ENCODE measurements at regions not wholly inside any gene's neighbourhood (a gene's known extent, or its start where the extent isn't known, plus 50 kb on each side); places are given as distances from the start of the nearest gene placed in this dataset.

DNA sequence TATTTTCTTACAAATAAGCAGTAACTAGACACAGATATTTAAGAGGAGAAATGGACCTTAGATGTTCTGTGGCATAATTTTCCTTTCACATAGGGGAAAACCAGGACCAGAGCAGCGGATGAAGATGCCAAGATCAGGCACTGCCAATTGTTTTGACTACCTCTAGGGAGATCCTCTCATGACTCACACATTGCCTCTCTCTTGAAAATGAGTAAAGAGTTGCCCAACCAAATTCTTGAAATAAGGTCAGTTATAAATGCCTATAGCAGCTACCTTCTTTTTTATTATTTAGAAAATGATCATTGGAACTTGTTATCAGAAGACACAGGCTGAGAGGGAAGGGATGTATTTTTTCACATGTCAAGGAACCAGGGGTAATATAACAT lies 263.4 kb upstream of the PLEKHG7 start:
- Histone ChIP-seq H3K27ac (ENCODE audit: low read depth, low read length) (no peak overlapping the region), H3K36me3 (ENCODE audit: control insufficient read depth in 1 of 2, insufficient read depth in 2 of 2, low read length in 2 of 2) (no peaks in the 10 kb centered on the region), H3K27me3 (ENCODE audit: control insufficient read depth in 1 of 2, insufficient read depth in 2 of 2, low read length in 2 of 2) (no peaks in the 10 kb centered on the region), H3K9ac (ENCODE audit: low read depth in 1 of 2, low read length in 2 of 2) (no peak overlapping the region), H3K4me1 (ENCODE audit: control insufficient read depth in 1 of 2, insufficient read depth in 2 of 2, low read length in 2 of 2) (peaks cover 0 to 15% of the 10 kb centered on the region in 2 donors), H3K4me3 (ENCODE audit: low read depth in 1 of 2, low read length in 2 of 2) (no peak overlapping the region), H3K9me3 (ENCODE audit: control insufficient read depth in 1 of 2, low read length in 2 of 2) (no peaks in the 10 kb centered on the region)

DNA sequence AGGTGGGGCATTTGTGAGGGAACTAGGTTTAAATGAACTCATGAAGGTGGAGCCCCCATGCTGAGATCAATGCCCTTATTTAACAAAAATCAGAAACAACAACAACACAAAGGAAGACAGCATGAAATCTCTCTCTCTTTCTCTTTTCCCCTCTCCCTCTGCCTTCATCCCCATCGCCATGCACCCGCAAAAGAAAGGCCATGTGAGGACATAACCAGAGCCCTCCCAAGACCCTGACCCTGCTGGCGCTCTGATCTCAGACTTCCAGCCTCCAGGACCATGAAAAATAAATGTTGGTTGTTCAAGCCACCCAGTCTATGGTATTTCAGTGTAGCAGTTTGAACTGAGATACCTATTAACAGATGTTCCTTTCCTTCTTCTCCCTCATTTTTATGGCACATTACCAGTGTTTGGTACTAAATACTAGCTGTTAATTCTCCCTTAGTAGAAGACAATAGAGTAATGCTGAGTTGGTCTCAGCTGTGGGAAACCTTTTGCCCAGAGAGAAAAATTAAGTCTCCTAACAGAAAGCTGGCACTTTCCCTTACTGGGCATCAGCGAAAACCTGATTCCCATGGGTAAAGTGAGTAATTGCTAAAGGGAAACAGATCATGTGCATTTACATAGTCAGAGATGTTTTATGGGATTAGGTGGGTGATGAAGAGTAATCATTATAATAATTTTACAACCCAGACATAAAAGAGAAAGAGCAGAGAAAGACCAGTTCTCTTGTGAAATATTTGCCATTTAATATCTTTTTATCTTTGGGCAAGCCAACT lies 264.0 kb upstream of the PLEKHG7 start:
- Histone ChIP-seq H3K27me3 (ENCODE audit: control insufficient read depth in 1 of 2, insufficient read depth in 2 of 2, low read length in 2 of 2) (no peaks in the 10 kb centered on the region), H3K4me3 (ENCODE audit: low read depth in 1 of 2, low read length in 2 of 2) (no peak overlapping the region), H3K9me3 (ENCODE audit: control insufficient read depth in 1 of 2, low read length in 2 of 2) (no peaks in the 10 kb centered on the region), H3K36me3 (ENCODE audit: control insufficient read depth in 1 of 2, insufficient read depth in 2 of 2, low read length in 2 of 2) (no peaks in the 10 kb centered on the region), H3K9ac (ENCODE audit: low read depth in 1 of 2, low read length in 2 of 2) (no peak overlapping the region), H3K4me1 (ENCODE audit: control insufficient read depth in 1 of 2, insufficient read depth in 2 of 2, low read length in 2 of 2) (peaks cover 0 to 15% of the 10 kb centered on the region in 2 donors), H3K27ac (ENCODE audit: low read depth, low read length) (no peak overlapping the region)

GRCh38 chr12:92437452-92437851 lies 265.3 kb upstream of the PLEKHG7 start:
- Histone ChIP-seq H3K4me3 (ENCODE audit: low read depth in 1 of 2, low read length in 2 of 2) (no peak overlapping the region), H3K4me1 (ENCODE audit: control insufficient read depth in 1 of 2, insufficient read depth in 2 of 2, low read length in 2 of 2) (peaks cover 0 to 11% of the 10 kb centered on the region in 2 donors), H3K27me3 (ENCODE audit: control insufficient read depth in 1 of 2, insufficient read depth in 2 of 2, low read length in 2 of 2) (no peaks in the 10 kb centered on the region), H3K9ac (ENCODE audit: low read depth in 1 of 2, low read length in 2 of 2) (no peak overlapping the region), H3K36me3 (ENCODE audit: control insufficient read depth in 1 of 2, insufficient read depth in 2 of 2, low read length in 2 of 2) (no peaks in the 10 kb centered on the region), H3K9me3 (ENCODE audit: control insufficient read depth in 1 of 2, low read length in 2 of 2) (no peaks in the 10 kb centered on the region), H3K27ac (ENCODE audit: low read depth, low read length) (no peak overlapping the region)

GRCh38 chr12:92436856-92437255 lies 265.9 kb upstream of the PLEKHG7 start:
- H3K4me3 ChIP-seq (ENCODE audit: low read depth in 1 of 2, low read length in 2 of 2), result no peak overlapping the region
- peaks cover 0 to 11% of the 10 kb centered on the region in 2 donors for H3K4me1 ChIP-seq (ENCODE audit: control insufficient read depth in 1 of 2, insufficient read depth in 2 of 2, low read length in 2 of 2)
- H3K36me3 ChIP-seq (ENCODE audit: control insufficient read depth in 1 of 2, insufficient read depth in 2 of 2, low read length in 2 of 2), result no peaks in the 10 kb centered on the region
- H3K27me3 ChIP-seq (ENCODE audit: control insufficient read depth in 1 of 2, insufficient read depth in 2 of 2, low read length in 2 of 2), result no peaks in the 10 kb centered on the region
- H3K27ac ChIP-seq (ENCODE audit: low read depth, low read length), result no peak overlapping the region
- no peaks in the 10 kb centered on the region for H3K9me3 ChIP-seq (ENCODE audit: control insufficient read depth in 1 of 2, low read length in 2 of 2)
- no peak overlapping the region for H3K9ac ChIP-seq (ENCODE audit: low read depth in 1 of 2, low read length in 2 of 2)

DNA sequence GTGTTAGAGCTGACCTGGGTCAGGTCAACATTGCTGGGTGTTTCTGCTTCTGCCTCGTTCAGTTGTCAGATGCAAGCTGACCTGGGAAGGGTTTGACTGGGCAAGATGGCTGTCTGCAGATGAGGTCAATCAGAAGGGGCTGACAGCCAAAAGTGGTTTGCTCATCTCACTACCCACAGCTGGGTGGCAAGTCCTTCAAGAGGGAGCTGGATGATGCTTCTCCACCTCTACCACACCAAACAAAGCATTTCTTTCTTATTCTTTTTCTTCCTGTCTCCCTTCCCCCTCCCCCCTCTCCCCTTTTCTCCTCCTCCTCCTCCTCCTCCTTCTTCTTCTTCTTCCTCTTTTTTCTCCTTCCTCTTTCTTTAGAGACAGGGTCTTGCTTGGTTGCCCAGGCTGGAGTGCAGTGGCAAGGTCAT lies 268.2 kb upstream of the PLEKHG7 start:
- no peaks in the 10 kb centered on the region for H3K9me3 ChIP-seq (ENCODE audit: control insufficient read depth in 1 of 2, low read length in 2 of 2)
- no peaks in the 10 kb centered on the region for H3K36me3 ChIP-seq (ENCODE audit: control insufficient read depth in 1 of 2, insufficient read depth in 2 of 2, low read length in 2 of 2)
- H3K27ac ChIP-seq (ENCODE audit: low read depth, low read length), result no peak overlapping the region
- no peak overlapping the region for H3K4me3 ChIP-seq (ENCODE audit: low read depth in 1 of 2, low read length in 2 of 2)
- no peaks in the 10 kb centered on the region for H3K27me3 ChIP-seq (ENCODE audit: control insufficient read depth in 1 of 2, insufficient read depth in 2 of 2, low read length in 2 of 2)
- H3K4me1 ChIP-seq (ENCODE audit: control insufficient read depth in 1 of 2, insufficient read depth in 2 of 2, low read length in 2 of 2), result peaks cover 0 to 11% of the 10 kb centered on the region in 2 donors
- H3K9ac ChIP-seq (ENCODE audit: low read depth in 1 of 2, low read length in 2 of 2), result no peak overlapping the region

DNA sequence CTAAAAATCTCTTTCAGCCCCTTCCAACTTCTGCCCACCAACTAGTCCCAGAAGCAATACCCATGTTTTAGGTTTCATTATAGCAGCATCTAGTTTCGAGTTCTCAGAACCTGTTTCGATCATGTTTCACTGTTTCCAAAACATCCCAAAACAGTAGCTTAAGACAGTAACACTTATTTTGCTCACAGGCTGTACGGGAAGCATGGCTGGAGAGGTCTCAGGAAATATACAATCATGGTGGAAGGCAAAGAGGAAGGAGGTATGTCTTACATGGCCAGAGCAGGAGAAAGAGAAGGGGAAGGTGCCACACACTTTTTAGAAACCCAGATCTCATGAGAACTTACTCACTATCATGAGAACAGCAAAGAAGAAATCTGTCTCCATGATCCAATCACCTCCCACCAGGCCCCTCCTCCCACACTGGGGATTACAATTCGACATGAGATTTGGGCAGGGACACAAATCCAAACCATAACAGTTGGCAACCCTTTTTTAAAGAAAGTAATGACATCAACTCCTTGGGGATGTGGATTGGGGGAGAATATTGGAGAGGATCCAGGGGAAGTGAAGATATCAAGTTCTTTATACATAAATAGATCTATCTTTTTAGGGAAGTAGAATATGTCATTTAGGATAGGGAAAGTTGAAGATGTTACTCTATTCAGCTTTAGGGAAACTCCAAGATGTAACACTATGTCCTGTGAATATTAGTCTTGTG lies 269.9 kb upstream of the PLEKHG7 start:
- H3K27me3 ChIP-seq (ENCODE audit: control insufficient read depth in 1 of 2, insufficient read depth in 2 of 2, low read length in 2 of 2), result no peaks in the 10 kb centered on the region
- no peak overlapping the region for H3K9ac ChIP-seq (ENCODE audit: low read depth in 1 of 2, low read length in 2 of 2)
- H3K36me3 ChIP-seq (ENCODE audit: control insufficient read depth in 1 of 2, insufficient read depth in 2 of 2, low read length in 2 of 2), result no peaks in the 10 kb centered on the region
- no peak overlapping the region for H3K4me3 ChIP-seq (ENCODE audit: low read depth in 1 of 2, low read length in 2 of 2)
- no peak overlapping the region for H3K27ac ChIP-seq (ENCODE audit: low read depth, low read length)
- peaks cover 0 to 11% of the 10 kb centered on the region in 2 donors for H3K4me1 ChIP-seq (ENCODE audit: control insufficient read depth in 1 of 2, insufficient read depth in 2 of 2, low read length in 2 of 2)
- no peaks in the 10 kb centered on the region for H3K9me3 ChIP-seq (ENCODE audit: control insufficient read depth in 1 of 2, low read length in 2 of 2)

GRCh38 chr12:92431146-92431545 lies 271.6 kb upstream of the PLEKHG7 start:
- Histone ChIP-seq H3K4me3 (ENCODE audit: low read depth in 1 of 2, low read length in 2 of 2) (no peak overlapping the region), H3K27ac (ENCODE audit: low read depth, low read length) (no peak overlapping the region), H3K9ac (ENCODE audit: low read depth in 1 of 2, low read length in 2 of 2) (no peak overlapping the region), H3K9me3 (ENCODE audit: control insufficient read depth in 1 of 2, low read length in 2 of 2) (no peaks in the 10 kb centered on the region), H3K4me1 (ENCODE audit: control insufficient read depth in 1 of 2, insufficient read depth in 2 of 2, low read length in 2 of 2) (no peaks in the 10 kb centered on the region), H3K27me3 (ENCODE audit: control insufficient read depth in 1 of 2, insufficient read depth in 2 of 2, low read length in 2 of 2) (no peaks in the 10 kb centered on the region), H3K36me3 (ENCODE audit: control insufficient read depth in 1 of 2, insufficient read depth in 2 of 2, low read length in 2 of 2) (no peaks in the 10 kb centered on the region)

- Histone ChIP-seq H3K27ac (ENCODE audit: low read depth, low read length) (no peak overlapping the region), H3K4me1 (ENCODE audit: control insufficient read depth in 1 of 2, insufficient read depth in 2 of 2, low read length in 2 of 2) (no peaks in the 10 kb centered on the region), H3K27me3 (ENCODE audit: control insufficient read depth in 1 of 2, insufficient read depth in 2 of 2, low read length in 2 of 2) (no peaks in the 10 kb centered on the region), H3K36me3 (ENCODE audit: control insufficient read depth in 1 of 2, insufficient read depth in 2 of 2, low read length in 2 of 2) (no peaks in the 10 kb centered on the region), H3K4me3 (ENCODE audit: low read depth in 1 of 2, low read length in 2 of 2) (no peak overlapping the region), H3K9ac (ENCODE audit: low read depth in 1 of 2, low read length in 2 of 2) (no peak overlapping the region), H3K9me3 (ENCODE audit: control insufficient read depth in 1 of 2, low read length in 2 of 2) (no peaks in the 10 kb centered on the region)
These were observed 276.5 kb upstream of the PLEKHG7 start for GRCh38 chr12:92426332-92426731.

GRCh38 chr12:92425165-92425564 lies 277.6 kb upstream of the PLEKHG7 start:
- Histone ChIP-seq H3K36me3 (ENCODE audit: control insufficient read depth in 1 of 2, insufficient read depth in 2 of 2, low read length in 2 of 2) (no peaks in the 10 kb centered on the region), H3K9me3 (ENCODE audit: control insufficient read depth in 1 of 2, low read length in 2 of 2) (no peaks in the 10 kb centered on the region), H3K4me3 (ENCODE audit: low read depth in 1 of 2, low read length in 2 of 2) (no peak overlapping the region), H3K4me1 (ENCODE audit: control insufficient read depth in 1 of 2, insufficient read depth in 2 of 2, low read length in 2 of 2) (no peaks in the 10 kb centered on the region), H3K27ac (ENCODE audit: low read depth, low read length) (no peak overlapping the region), H3K27me3 (ENCODE audit: control insufficient read depth in 1 of 2, insufficient read depth in 2 of 2, low read length in 2 of 2) (no peaks in the 10 kb centered on the region), H3K9ac (ENCODE audit: low read depth in 1 of 2, low read length in 2 of 2) (no peak overlapping the region)

DNA sequence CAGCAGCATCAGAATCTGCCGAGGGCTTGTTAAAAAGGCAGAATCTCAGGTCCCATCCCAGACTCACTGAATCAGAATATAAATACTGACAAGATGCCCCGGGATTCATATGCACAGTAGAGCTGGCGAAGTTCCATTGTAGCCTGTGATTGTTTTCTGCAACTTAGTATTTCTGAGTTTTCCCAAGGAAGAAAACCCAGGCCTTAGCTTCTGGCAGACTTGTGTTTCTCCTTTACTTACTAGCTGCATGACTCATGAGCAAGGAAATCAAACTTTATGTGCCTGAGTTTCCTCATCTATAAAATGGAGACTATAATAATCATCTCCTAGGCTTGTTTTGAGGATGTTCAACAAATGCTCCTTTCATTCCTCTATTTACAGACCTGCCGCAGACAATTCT lies 278.5 kb upstream of the PLEKHG7 start:
- H3K36me3 ChIP-seq (ENCODE audit: control insufficient read depth in 1 of 2, insufficient read depth in 2 of 2, low read length in 2 of 2), result no peaks in the 10 kb centered on the region
- no peaks in the 10 kb centered on the region for H3K27me3 ChIP-seq (ENCODE audit: control insufficient read depth in 1 of 2, insufficient read depth in 2 of 2, low read length in 2 of 2)
- H3K27ac ChIP-seq (ENCODE audit: low read depth, low read length), result no peak overlapping the region
- H3K4me3 ChIP-seq (ENCODE audit: low read depth in 1 of 2, low read length in 2 of 2), result no peak overlapping the region
- H3K9me3 ChIP-seq (ENCODE audit: control insufficient read depth in 1 of 2, low read length in 2 of 2), result no peaks in the 10 kb centered on the region
- no peaks in the 10 kb centered on the region for H3K4me1 ChIP-seq (ENCODE audit: control insufficient read depth in 1 of 2, insufficient read depth in 2 of 2, low read length in 2 of 2)
- H3K9ac ChIP-seq (ENCODE audit: low read depth in 1 of 2, low read length in 2 of 2), result no peak overlapping the region

All from duodenal mucosa (tissue), 2 donors.